NCI-H1092 treated with DMSO at 0.1 percent for 48 hours (cell line): ENCODE measurements at regions not wholly inside any gene's neighbourhood (a gene's known extent, or its start where the extent isn't known, plus 50 kb on each side); places are given as distances from the start of the nearest gene placed in this dataset.

ENCODE experiments used
- DNase-seq: peaks from one replicate; lab custom pipeline; 2025; lab: John Stamatoyannopoulos, UW

DNA sequence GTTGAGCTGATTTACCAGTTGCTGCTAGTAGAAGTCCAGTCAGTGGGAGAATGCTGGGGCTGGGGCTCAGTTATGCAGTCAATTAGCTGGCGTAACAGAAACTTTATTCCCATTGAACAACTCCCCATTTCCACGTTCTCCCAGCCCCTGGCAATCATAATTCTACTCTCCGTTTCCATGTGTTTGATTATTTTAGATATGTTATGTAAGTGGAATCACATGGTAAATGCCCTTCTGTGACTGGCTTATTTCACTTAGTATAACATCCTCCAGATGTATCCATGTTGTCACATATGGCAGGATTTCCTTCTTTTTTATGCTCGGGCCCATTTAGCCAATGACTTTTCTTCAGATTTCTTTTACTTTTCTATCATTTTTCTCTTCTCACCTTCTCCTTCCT, 61.1 kb upstream of the EXOC4 start:
- DNase-seq: no peak

GRCh38 chr7:133195868-133196267, 57.0 kb upstream of the EXOC4 start:
- DNase-seq: no peak

- DNase-seq: no peak
Observed at GRCh38 chr7:133196856-133197612, 55.8 kb upstream of the EXOC4 start.

DNA sequence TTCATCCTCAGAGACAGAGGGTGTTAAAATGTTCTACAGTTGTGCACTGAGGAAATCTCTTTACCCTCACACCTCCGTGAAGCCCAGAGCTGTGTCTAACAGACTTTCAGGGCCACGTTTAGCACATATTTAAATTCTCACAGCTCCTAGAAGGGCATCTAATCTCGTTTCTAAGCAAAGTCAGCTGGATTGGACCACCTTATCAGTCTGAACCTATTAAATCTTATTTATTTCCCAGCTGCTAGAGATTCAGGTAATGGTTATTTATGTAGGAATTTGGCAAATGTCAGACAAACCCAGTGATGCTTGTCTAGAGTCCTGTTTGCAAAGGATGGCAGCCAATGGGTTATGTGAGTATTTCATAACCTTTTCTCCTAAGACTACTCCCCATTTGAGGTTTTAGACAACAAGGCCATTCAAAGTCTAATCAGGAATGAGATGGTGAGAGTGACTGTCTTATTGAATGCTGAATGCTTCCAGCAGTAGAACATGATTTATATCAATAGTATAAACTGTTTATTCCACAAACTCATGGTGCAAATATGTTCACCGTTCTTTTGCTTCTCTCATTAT, 54.8 kb upstream of the EXOC4 start:
- no peak for DNase-seq

DNA sequence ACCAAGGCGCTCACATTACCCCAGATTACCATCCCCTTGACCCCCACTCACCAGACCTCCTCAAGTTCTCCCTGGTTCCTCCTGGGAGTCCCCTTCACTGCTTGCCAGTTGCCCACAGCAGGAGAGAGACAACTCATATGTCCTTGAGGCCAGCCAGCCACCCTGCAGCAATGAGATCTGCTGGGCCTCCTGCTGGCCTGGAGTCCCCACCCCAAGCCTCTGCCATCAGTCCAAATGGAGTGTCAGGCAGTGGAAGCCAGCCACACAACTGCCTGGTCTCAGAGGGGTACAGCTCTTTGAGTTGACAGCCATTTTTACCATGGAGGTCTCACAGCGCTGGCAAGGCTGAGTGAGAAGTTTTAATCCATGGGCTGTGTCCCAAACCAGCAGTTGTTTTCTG, 53.0 kb upstream of the EXOC4 start:
- DNase-seq: no peak

GRCh38 chr7:133201470-133201869, 51.4 kb upstream of the EXOC4 start:
- no peak for DNase-seq

- DNase-seq: no peak
Observed at GRCh38 chr7:133202942-133203341, 49.9 kb upstream of the EXOC4 start.
